ENCODE measurements at regions not wholly inside any gene's neighbourhood (a gene's known extent, or its start where the extent isn't known, plus 50 kb on each side); places are given as distances from the start of the nearest gene placed in this dataset.

DNA sequence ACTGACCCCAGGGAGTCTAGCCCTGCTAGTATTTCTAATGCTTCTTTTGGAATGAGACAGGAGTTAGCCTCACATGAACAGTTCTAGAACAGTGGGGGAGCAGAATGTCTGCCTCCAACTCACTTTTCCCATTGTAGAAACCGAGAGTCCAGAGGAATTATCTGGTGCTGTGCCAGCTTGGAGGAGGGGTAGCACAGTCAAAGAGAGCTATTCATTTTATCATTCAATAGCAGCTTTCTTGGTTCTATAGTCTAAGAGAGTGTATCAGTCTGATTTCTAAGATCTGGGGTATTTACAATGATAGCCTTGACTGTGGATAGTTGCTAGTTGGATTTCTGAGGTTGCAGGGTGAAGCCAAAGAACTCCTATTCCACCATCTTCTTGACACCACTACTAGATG, 448.2 kb downstream of the RFPL4B start:
- intact Hi-C loops (cut with micrococcal nuclease) = no loop called here

DNA sequence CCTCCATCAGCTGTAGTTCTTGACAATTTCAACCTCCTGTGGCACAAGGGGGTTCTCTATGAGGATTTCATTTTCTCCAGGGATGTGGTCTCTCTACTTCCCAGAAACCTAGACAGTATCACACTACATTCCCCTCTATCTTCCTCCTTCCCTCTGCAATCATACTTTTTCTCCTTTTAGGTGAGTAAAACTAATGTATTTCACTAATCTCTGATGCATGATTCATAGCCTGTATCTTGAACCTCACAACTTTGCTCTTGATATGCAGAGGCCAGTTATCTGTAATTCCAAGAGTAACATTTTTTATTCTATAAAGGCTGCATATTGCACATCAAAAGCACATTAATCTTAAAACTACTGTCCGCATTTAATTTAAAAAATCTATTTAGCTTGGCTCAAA, 449.6 kb downstream of the RFPL4B start:
- intact Hi-C loops (cut with micrococcal nuclease) = no loop called here

DNA sequence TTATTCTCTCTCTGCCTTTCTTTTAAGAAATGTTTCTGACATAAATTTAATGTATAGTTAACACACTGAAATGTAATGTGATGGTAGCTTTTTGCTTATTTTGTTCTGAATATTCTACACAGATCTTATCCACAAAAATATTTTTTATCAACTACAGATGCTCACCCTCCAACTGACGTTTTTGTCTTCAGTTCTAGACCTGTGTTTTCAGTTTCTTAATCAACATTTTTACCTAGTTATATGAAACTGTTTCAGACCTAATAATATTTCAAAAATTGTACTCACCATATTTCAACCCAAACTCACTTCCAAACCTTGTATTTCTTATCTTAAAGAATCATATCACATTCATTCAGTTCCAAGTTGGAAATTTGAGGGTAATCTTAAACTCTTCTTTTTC, 452.8 kb downstream of the RFPL4B start:
- intact Hi-C loops (cut with micrococcal nuclease) = no loop called here

DNA sequence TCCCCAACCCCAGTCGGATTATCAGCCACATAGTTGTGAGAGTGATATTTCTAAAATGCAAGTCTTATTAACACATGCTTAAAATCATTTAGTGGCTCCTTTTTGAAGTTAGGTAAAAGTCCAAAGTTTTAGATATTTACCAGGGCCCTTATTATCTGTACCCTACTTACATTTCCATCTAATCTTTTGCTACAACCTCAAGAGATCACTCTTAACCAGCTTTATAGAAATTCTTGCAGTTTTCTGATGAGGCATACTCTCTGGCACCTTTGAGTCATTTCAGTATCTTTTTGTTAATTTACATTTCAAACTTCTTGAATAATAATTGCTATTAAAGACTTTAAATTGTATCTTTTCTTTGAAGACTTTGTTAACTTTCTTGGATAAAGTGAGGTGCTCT, 453.3 kb downstream of the RFPL4B start:
- intact Hi-C loops (cut with micrococcal nuclease) = no loop called here

DNA sequence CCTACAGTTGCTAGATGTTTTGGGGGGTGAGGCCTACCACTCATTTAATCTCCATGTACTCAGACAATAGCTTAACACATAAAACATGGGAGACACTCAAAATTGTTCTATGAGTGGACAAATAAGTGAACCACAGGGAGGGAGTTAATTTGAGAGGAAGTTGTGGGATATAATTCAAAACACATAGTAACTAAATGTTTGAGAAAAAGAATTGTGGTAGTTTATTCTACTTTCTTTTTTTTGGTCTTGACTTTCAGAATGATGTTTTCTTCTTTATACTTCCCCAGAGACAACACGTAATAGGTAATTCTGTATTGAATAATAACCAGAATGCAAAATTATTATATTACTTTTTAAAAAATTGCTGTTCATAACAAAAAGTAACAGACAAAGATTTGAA, 453.8 kb downstream of the RFPL4B start:
- intact Hi-C loops (cut with micrococcal nuclease) = no loop called here

DNA sequence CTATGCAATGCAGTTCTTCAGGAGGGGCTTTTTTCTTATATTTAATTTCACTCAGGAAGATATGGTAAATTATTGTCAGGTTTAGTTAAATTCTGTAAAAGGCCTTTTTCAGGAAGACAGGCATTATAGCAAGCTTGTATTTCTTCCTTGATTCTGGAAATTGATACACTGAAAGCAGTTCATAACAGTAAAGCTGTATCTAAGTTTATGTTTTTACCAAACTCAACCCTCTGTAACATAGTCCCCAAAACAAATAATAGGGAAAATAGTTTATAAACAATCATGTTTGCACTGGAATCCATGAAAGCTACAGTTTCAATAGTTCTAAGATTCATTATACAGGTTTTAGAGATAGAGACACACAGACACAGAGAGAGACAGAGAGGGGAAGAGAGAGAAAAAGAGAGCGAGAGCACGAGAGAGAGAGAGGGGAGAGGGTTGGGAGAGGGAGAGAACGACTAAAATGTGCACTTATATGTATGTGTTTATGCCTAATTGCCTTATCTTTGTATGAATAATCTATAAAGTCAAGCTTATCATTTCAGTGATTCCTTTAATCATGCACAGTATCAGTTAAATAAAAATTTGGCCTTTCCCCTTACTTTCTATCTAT, 454.4 kb downstream of the RFPL4B start:
- intact Hi-C loops (cut with micrococcal nuclease) = no loop called here

DNA sequence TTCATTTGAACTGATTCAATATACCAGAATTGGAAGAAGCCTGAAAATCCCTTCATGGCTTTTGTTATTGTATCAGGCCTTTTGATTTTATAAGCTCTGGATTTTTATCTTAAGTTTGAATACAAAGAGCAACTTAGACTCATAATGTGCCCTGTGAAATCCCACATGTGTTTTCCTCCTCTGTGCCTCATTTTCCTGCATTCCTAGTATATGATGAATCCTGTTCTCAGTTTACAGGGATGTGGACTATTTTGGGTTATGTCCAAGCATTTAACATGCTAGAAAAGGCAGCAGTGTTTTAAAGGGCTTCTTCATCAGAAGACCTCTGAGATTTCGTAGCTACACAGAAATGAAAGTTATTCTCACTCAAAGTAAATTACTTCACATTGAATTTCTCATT, 455.0 kb downstream of the RFPL4B start:
- intact Hi-C loops (cut with micrococcal nuclease) = no loop called here

DNA sequence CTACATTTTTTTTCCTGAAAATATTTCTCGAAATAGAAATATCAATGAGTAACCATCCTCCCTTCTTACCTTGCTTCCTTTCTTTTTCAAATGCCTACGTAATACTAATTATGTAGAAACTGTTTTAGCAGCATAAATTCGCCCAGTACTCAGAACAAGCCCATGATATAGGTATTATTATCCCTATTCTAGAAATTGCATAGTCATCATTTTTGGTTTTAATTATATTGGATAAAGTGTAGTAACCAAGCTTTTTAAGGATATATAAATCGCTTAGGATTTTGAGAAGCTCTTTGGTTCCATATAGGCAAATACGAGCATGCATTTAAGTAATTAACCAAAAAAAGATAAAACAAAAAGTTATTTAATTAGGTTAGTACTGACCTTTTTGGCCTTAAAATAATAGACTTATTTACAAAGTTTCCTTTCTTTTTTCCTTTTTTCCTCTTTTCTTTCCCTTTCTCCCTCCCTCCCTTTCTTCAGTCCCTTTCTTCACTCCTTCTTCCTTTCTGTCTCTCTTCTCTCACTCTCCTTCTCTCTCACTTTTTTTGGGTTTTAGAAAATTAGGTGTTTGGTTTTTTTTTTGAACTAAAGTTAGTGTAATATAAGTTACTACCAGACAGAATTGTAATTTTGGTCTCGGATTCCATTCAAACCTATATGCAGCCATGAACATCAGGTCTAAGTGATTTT, 457.7 kb downstream of the RFPL4B start:
- intact Hi-C loops (cut with micrococcal nuclease) = no loop called here

DNA sequence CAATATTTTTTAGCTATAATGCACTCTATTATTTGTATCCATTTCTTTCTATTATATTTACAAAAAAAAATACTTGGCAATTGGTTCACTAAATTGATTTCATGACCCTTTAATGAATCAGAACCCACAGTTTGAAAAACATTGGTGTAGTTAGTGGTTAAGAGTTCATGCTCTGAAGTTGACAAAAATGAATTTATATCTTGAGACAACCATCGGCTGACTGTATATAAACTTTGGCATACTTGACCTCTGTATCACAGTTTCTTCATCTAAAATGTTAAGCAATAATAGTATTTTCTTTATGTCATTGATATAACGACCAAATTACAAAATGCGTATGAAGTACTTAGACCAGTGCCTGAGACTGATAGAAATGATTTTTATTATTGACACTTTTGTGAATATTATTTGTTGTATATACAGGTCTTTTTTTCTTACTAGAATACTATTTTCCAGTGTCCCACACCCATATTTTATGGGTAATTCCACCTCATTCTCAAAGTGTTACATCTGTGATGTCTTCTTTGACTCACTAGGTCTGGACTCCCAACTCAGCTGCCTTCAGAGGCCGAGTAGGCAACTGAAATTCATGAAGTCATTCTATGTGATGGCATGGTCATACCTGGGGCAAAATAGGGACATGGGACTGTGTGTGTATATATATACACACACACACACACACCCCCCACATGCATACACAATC, 459.2 kb downstream of the RFPL4B start:
- intact Hi-C loops (cut with micrococcal nuclease) = no loop called here

DNA sequence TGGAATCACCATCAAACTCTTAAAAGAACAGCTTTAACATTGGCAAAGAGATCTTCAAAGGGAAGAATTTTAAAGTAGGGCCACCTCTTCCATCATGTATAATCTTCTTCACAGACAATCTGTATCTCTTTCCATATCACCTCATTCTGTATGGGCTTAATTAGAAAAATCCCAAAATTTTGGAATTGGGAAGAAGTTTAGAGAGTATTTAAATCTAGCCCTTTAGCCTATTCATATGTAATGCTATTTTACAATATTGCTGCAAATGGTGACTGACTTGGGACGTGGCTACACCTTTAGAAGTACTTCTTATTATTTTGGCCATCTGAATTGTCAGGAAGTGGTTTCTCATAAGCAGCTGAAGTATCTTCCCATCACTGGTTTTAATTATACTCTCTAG, 474.3 kb downstream of the RFPL4B start:
- intact Hi-C loops (cut with micrococcal nuclease) = no loop called here

DNA sequence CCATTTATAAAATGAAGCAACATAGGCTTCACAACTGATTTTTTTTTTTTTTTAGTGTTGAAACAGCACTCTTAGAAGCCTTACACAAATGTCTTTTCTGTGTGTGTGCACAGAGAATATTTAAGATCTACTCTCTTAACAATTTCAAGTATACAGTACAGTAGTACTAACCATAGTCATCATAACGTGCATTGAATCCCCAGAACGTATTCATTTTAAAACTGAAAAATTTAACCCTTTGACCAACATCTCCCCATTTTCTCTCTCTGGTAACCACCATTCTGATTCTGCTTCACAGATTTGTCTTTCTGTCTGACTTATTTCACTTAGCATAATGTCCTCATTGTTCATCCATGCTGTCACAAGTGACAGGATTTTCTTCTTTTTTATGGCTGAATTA, 475.6 kb downstream of the RFPL4B start:
- intact Hi-C loops (cut with micrococcal nuclease) = no loop called here

DNA sequence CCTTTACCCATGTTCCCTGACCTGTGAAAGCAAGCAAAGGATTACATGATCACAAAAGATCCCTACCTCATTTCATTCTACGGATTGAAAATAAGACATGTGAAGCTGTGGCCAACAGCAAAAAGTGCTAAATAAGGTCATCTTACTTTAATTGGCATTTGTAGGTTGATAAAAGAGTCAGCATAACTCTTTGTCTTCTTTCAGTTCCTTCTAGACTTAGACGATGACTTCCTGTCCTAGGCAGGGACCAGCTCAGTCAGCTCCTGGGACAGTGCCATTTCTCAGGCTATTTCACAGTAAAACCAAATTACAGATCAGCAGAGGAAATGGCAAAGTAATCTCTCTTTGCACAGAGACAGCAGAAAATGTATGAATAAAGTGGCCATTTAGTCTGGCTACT, 480.7 kb downstream of the RFPL4B start:
- intact Hi-C loops (cut with micrococcal nuclease) = no loop called here

DNA sequence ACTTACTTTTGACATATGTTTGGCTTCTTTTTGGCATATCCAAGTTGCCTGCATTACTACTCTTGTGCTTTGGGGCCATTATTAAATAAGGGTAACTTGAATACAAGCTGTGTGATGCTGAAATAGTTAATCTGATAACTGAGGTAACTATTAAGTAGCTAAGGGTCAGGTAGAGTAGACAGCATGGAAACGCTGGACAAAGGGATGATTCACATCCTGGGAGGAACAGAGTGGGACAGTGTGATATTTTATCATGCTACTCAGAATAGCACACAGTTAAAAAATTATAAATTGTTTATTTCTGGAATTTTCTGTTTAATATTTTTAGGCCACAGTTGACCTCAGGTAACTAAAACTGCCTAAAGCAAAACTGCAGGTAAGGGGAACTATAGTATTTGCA, 483.9 kb downstream of the RFPL4B start:
- intact Hi-C loops (cut with micrococcal nuclease) = no loop called here

DNA sequence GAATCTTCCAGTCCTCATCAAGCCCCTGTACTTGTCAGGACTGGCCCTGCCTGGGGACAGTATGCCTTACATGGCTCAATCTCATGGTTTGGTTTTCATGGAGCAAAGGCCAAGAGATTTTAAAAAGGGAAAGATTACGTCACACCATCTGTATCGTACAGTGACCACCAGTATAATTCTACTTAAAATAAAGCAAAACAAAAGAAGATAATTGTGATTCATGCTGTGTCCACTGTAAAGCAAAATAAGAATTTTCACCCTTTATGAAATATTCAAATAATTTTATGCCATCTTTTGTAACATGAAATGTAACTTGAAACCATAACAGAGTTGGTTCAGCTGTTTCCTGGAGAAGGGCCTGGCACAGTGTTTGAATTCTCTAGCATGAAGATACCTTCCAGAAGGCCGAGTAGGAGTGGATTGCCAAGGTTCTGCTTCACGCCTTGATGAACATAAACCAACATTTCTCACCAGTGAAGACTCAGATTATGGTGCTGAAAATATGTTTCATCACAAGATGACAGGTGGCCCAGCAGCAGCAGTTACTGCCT, 486.5 kb downstream of the RFPL4B start:
- intact Hi-C loops (cut with micrococcal nuclease) = no loop called here

DNA sequence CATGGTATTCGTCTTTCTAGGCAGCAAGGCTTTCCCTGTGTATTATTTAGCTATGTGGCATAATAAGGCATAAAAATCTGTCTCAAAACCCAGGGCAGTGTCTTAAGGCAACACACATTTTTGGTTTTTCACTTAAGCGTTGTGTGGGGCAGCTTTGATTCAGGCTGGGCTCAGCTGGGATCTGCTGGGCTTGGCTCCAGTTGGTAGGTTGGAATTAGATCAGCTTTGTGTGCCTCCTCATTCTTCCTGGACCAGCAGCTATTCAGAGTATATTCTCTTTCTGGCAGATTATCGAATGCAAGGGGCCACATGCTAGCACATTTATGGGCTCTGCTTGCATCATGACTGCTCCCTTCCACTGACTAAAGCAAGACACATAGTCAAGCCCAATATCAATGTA, 487.9 kb downstream of the RFPL4B start:
- intact Hi-C loops (cut with micrococcal nuclease) = no loop called here

DNA sequence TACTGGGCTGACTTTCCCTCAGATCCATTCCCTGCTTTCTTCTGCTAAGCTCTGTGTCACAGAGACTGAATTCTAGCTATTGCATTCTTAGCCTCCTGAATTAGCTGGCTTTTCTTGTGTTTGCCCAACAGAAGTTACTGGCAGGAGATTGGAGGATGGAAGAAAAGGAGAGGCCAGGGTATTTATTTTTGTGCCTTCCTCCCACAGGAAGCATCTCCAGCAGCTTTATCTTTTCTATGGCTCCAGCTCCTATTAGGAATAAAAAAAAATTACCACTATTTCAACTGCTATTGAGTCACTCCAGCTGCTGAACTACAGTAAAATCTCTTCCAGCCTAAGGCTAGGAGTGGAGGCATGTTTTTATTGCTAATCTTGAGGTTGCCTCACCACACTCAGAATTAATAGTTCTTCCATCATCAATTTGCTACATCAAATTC, 492.4 kb downstream of the RFPL4B start:
- intact Hi-C loops (cut with micrococcal nuclease) = no loop called here

DNA sequence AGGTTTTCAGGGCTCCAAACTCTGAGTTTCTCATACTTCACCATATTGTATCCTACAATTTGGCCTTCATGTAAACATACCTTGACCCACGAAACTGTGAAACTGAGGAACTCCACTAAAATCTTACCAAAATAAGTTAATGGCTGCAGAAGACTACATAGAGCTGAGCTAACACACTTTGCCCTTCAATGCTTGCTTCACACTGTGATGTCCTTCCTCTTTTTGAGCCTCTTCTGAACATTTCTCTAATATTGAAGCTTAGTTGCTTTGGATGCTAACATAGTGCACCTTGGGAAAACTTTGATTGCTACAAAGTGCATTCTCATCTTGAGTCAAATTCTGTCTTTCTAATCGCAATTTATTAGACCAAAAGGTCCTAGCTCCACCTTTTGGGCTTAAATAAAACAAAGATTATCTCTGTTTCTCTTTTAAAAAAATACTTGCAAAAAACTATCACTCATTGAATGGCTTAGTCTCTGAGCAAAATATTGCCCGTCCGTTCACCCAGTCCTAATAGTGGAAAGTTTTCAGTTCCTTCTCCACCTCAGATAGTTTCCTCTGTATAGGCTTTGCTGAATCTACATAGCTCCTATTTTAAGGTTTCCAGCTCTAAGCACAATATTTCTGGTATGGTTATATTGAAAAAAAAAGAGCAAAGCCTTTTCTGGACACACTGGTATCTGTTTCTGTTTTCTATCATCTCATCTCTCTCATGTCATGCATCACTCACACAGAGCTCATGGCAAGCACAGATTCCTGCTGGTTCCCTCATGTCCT, 494.6 kb downstream of the RFPL4B start:
- intact Hi-C loops (cut with micrococcal nuclease) = no loop called here

DNA sequence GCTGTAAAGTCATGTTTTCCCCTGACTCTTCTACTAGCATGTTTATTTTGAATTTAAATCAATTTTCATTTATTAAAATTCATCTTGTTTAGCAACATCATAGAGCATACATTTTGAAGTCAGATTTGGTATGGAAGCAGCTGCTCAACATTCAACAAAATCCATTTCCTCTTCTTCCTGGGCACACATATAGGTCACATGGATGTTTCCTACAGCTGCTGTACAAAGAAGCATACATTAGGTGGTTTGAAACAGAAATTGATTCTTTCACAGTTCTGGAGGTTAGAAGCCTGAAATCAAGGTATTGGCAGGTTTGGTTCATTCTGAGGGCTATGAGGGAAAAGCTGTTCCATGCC, 495.2 kb downstream of the RFPL4B start:
- intact Hi-C loops (cut with micrococcal nuclease) = no loop called here

DNA sequence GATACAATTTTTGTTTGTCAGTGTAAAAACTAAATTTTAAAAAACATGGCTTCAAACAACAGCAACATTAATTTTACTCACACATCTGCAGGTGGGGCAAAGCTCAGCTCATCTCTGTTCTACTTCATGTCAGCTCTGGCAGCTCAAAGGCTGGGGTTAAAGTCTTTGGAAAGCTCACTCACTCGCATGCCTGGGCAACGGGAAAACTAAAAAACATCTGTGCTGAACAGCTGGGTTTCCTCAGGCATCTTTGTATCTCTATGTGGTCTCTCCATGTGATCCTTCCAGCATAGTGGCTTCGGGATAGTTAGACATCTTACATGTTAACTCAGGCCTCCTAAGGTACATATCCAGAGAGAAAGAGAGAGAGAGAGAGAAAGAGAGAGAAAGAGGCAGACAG, 499.6 kb downstream of the RFPL4B start:
- intact Hi-C loops (cut with micrococcal nuclease) = no loop called here

DNA sequence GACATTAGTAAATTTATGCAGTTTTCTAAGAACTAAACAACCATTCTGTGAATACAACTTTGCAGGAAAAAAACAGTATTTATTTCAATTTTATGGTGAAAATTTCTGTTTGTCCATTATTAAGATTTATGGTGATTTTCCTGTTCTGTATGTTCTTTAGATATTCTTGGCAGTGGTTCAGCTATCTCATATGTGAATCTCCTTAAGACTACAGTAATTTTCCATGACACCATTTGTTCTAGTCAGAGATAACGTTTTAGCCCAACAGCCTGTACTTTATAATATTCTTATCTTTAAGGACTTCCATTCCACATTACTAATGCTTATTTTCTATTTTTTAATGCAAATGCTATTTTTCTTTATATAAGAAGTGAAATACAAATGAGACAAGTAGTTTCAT, 504.0 kb downstream of the RFPL4B start:
- intact Hi-C loops (cut with micrococcal nuclease) = no loop called here

DNA sequence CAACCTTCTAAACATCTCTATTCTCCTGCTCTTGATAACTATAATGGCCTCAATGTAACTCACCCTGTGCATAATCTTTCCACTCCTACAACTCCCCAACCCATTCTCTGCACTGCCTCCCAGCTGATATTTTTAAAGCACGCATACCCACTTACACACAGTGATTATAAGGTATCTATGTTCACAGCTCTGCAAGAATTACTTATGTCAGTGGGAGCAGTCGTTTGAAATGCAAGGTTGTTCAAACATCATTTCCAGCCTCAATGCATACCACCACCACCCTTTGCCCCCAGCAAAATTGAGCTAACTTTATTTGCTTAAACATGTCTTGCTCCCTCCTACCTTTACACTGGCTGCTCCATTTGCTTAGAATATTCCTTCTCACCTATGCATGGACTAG, 506.0 kb downstream of the RFPL4B start:
- intact Hi-C loops (cut with micrococcal nuclease) = no loop called here

DNA sequence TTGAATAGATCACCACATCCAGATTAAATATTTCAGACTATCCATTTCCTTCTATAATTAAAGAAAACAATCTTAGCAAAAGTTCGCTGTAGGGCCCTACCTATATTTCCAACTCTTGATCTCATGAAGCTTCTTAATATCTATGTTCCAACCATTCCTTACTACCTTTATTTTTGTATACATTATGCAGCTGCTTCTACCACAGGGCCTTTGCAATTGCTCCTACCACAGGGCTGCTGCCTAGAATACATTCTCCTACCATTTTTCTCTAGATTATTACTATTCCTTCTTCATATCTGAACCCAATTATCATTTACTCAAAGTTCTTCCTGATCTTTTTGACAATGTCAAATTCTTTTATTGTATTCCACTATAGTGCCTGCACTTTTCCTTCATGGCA, 516.6 kb downstream of the RFPL4B start:
- intact Hi-C loops (cut with micrococcal nuclease) = no loop called here

All from T-helper 1 cell treated with Interleukin-12 subunit alpha and Interleukin-12 subunit beta and Interleukin-4 antibody, amounts not matched to agents 30 ng/mL and 1 ng/mL, for 36 hours (primary cell).